ENCODE measurements at regions not wholly inside any gene's neighbourhood (a gene's known extent, or its start where the extent isn't known, plus 50 kb on each side); places are given as distances from the start of the nearest gene placed in this dataset.

- Histone ChIP-seq H3K79me2 (ENCODE audit: control insufficient read depth, insufficient read depth, low read length) (no peaks in the 10 kb centered on the region), H3K9ac (ENCODE audit: control insufficient read depth, insufficient read depth, low read length) (no peak overlapping the region), H3K36me3 (ENCODE audit: control insufficient read depth in 2 of 2, insufficient read depth in 2 of 2, low read length in 1 of 2) (no peaks in the 10 kb centered on the region), H4K20me1 (ENCODE audit: control insufficient read depth, insufficient read depth) (no peaks in the 10 kb centered on the region), H3K9me3 (replicated peaks; ENCODE audit: control insufficient read depth, insufficient read depth, low read length) (no peaks in the 10 kb centered on the region), H3K27me3 (replicated peaks in 1 of 2; ENCODE audit: control insufficient read depth in 2 of 2, insufficient read depth in 2 of 2, low read length in 1 of 2) (no peaks in the 10 kb centered on the region), H3K4me1 (ENCODE audit: control insufficient read depth, insufficient read depth, low read length) (no peaks in the 10 kb centered on the region), H3K4me2 (ENCODE audit: control insufficient read depth, insufficient read depth) (no peak overlapping the region), H3K4me3 (no peak overlapping the region), H3K27ac (ENCODE audit: control insufficient read depth, insufficient read depth) (no peak overlapping the region), H2AFZ (ENCODE audit: control insufficient read depth, low read depth, low read length) (no peak overlapping the region)
- ATAC-seq, result no peak
- SMC1A ChIA-PET (ENCODE audit: uncharacterized antibody, unreplicated experiment), result no interaction called here
- WGBS (ENCODE audit: insufficient coverage, insufficient replicate concordance, low lambda C conversion rate, missing lambda C conversion rate), result 45% methylated on average over 5 of the region's 5 CpGs
- DNase-seq (ENCODE audit: low read depth, low spot score), result no peak
- RAD21 ChIA-PET (ENCODE audit: unreplicated experiment), result no interaction called here
- no TSS peak for BruUV-seq (replicated peaks)
- POLR2A ChIA-PET, result no interaction called here
- TF ChIP-seq SP1 (IDR thresholded peaks at IDR 0.05; ENCODE audit: low read depth, low read length), result no peak
- TF ChIP-seq GATAD2B (conservative IDR thresholded peaks at IDR 0.05; ENCODE audit: low read depth), result no peak
- TF ChIP-seq PML (IDR thresholded peaks at IDR 0.05; ENCODE audit: low read length), result no peak
- TF ChIP-seq PRDM15 (CRISPR knock-in tag; IDR thresholded peaks at IDR 0.05), result no peak
- TF ChIP-seq SUZ12 (IDR thresholded peaks at IDR 0.05; ENCODE audit: unreplicated experiment), result no peak
- TF ChIP-seq SMARCA5 (IDR thresholded peaks at IDR 0.05), result no peak
- TF ChIP-seq SMC3 (IDR thresholded peaks at IDR 0.05; ENCODE audit: borderline replicate concordance, low read length), result no peak
- TF ChIP-seq E4F1 (IDR thresholded peaks at IDR 0.05; ENCODE audit: borderline replicate concordance, partially characterized antibody), result no peak
- TF ChIP-seq CBX3 (IDR thresholded peaks at IDR 0.05; ENCODE audit: borderline replicate concordance, low read depth), result no peak
- no peak for TF ChIP-seq CUX1 (IDR thresholded peaks at IDR 0.05; ENCODE audit: insufficient replicate concordance, low read depth, low read length)
- TF ChIP-seq NFXL1 (IDR thresholded peaks at IDR 0.05; ENCODE audit: borderline replicate concordance), result no peak
- no peak for TF ChIP-seq CREM (IDR thresholded peaks at IDR 0.05; ENCODE audit: low read depth)
- intact Hi-C loops (cut with micrococcal nuclease; ENCODE audit: unreplicated experiment), result no loop called here
- in situ Hi-C loops (cut with MboI), result no loop called here
- CTCF ChIA-PET, result no interaction called here
- no peak for FAIRE-seq
These were observed 447.5 kb upstream of the HSF2 start for GRCh38 chr6:121951918-121952379.

Measured in GM12878 (cell line).